HL-60 (cell line): ENCODE measurements at regions not wholly inside any gene's neighbourhood (a gene's known extent, or its start where the extent isn't known, plus 50 kb on each side); places are given as distances from the start of the nearest gene placed in this dataset.

Source experiments
- DNase-seq, 2 experiments: peaks; one replicate each; pipeline ENCODE4 v3.0.0-alpha.2; 2010 to 2020; ENCODE audit warnings: low read depth in 1 of 2, low spot score in 1 of 2
- H3K27ac ChIP-seq: fragments of 250-450 bp; sonication (Bioruptor Pico); replicated peaks from 2 replicates; pipeline ENCODE4 v1.5.1; 2020; ENCODE audit warnings: mild to moderate bottlenecking, moderate library complexity
- H3K27me3 ChIP-seq: fragments of 250-450 bp; sonication (Bioruptor Pico); 2 replicates; pipeline ENCODE4 v1.5.1; 2021; ENCODE audit warnings: mild to moderate bottlenecking, moderate library complexity; ENCODE audit not compliant: insufficient read depth, poor library complexity, severe bottlenecking
- H3K4me3 ChIP-seq: replicated peaks from 2 replicates; pipeline ENCODE4 v1.5.1; 2011; ENCODE audit warnings: mild to moderate bottlenecking, control low read depth, low read length; ENCODE audit not compliant: insufficient read depth
- GABPA ChIP-seq: IDR thresholded peaks from 2 replicates; pipeline ENCODE4 v1.6.1; 2012; ENCODE audit warnings: low read depth
- POLR2AphosphoS5 ChIP-seq: IDR thresholded peaks from 2 replicates; pipeline ENCODE4 v1.6.1; 2012; ENCODE audit warnings: low read depth
- REST ChIP-seq: IDR thresholded peaks from 2 replicates; pipeline ENCODE4 v1.6.1; 2012; ENCODE audit warnings: low read depth; ENCODE audit not compliant: insufficient replicate concordance
- SPI1 ChIP-seq: IDR thresholded peaks from 2 replicates; pipeline ENCODE4 v1.6.1; 2012; ENCODE audit warnings: low read depth, mild to moderate bottlenecking, borderline replicate concordance
- TF ChIP-seq, protein P1 (sequence below): IDR thresholded peaks from one replicate; pipeline ENCODE4 v1.5.1; 2011; ENCODE audit warnings: low read length, control low read depth, inconsistent platforms; ENCODE audit not compliant: insufficient read depth

- TF ChIP-seq, protein P1, sequence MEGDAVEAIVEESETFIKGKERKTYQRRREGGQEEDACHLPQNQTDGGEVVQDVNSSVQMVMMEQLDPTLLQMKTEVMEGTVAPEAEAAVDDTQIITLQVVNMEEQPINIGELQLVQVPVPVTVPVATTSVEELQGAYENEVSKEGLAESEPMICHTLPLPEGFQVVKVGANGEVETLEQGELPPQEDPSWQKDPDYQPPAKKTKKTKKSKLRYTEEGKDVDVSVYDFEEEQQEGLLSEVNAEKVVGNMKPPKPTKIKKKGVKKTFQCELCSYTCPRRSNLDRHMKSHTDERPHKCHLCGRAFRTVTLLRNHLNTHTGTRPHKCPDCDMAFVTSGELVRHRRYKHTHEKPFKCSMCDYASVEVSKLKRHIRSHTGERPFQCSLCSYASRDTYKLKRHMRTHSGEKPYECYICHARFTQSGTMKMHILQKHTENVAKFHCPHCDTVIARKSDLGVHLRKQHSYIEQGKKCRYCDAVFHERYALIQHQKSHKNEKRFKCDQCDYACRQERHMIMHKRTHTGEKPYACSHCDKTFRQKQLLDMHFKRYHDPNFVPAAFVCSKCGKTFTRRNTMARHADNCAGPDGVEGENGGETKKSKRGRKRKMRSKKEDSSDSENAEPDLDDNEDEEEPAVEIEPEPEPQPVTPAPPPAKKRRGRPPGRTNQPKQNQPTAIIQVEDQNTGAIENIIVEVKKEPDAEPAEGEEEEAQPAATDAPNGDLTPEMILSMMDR = no peak
- TF ChIP-seq REST (no peak), GABPA (no peak), POLR2AphosphoS5 (no peak), SPI1 (no peak)
Observed at GRCh38 chr14:61615743-61616523, 79.4 kb upstream of the HIF1A start.

DNA sequence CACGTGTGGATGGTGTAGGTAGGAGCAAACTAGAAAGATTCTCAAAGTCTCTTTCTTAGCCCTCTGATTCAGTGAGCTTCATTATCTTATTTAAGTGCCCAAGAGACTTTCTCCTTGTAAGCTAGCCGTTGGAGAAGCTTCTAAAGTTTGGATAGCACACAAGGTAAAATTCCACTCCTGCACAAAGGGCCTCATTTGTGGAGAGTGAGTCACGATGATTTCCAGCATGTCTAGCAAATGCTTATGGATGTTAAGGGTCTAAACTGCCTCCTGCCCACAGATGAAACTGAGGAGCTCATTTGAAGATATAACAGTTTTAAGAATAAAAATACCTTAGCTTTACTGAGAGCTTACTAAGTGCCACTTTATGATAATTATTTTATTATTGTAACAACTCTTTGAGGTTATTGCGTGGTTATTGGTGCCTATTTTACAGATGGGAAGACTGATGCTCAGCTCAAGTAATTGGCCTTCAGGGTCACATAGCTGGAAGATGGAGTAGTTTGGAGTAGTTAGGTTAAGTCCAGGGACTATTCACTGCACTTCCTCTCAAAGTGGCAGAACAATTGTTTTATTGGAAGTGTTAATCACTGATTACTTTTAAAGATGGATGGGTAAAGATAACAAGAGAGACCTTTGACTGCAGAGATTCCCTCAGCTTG, 78.7 kb upstream of the HIF1A start:
- Histone ChIP-seq H3K4me3 (no peak overlapping the region), H3K27ac (no peak overlapping the region), H3K27me3 (no peaks in the 10 kb centered on the region)
- TF ChIP-seq SPI1 = no peak
- no peak for TF ChIP-seq GABPA
- TF ChIP-seq, protein P1 = no peak
- TF ChIP-seq REST = no peak
- DNase-seq = no peak

More at GRCh38 chr14:61615743-61616523, 79.4 kb upstream of the HIF1A start:
- Histone ChIP-seq H3K4me3 (no peak overlapping the region), H3K27ac (no peak overlapping the region), H3K27me3 (no peaks in the 10 kb centered on the region)
- DNase-seq = no peak

DNA sequence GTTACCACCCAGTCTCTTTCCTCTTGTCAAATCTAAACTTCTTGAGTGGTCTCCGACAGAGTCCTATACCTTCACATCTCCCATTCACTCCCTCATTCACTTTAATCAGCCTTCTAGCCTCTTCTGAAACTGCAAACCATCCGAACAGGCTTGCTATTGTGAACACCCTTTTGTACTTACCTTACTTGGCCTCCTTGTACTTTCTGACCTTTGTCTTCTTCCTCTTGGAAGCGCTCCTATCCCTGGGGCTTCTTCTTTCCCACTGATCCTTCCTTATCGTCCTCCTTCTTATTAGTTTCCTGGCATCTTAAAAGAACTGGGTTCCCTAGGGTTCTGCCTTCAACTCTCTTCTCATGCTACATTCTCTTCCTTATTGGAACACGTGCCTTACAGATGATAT, 76.9 kb upstream of the HIF1A start:
- TF ChIP-seq POLR2AphosphoS5 (no peak), SPI1 (no peak), GABPA (no peak), REST (no peak)
- TF ChIP-seq, protein P1 = no peak
- Histone ChIP-seq H3K27me3 (no peaks in the 10 kb centered on the region), H3K27ac (no peak overlapping the region), H3K4me3 (no peak overlapping the region)
- no peak for DNase-seq
